ENCODE measurements at regions not wholly inside any gene's neighbourhood (a gene's known extent, or its start where the extent isn't known, plus 50 kb on each side); places are given as distances from the start of the nearest gene placed in this dataset.

GRCh38 chr7:72492461-72493065, 80.4 kb upstream of the CALN1 start:
- no peak for DNase-seq (ENCODE audit: low read depth)
- TF ChIP-seq CTCF (IDR thresholded peaks at IDR 0.05; ENCODE audit: insufficient read depth, low read depth, low read length): no peak
- no peaks in the 10 kb centered on the region for H3K27me3 ChIP-seq (ENCODE audit: control insufficient read depth, insufficient read depth, low read length)
- POLR2A ChIA-PET: no interaction called here
- no peak overlapping the region for H3K4me3 ChIP-seq (ENCODE audit: low read depth, low read length)
- no peaks in the 10 kb centered on the region for H3K36me3 ChIP-seq (ENCODE audit: control insufficient read depth, insufficient read depth, low read length)
- CTCF ChIA-PET: no interaction called here

DNA sequence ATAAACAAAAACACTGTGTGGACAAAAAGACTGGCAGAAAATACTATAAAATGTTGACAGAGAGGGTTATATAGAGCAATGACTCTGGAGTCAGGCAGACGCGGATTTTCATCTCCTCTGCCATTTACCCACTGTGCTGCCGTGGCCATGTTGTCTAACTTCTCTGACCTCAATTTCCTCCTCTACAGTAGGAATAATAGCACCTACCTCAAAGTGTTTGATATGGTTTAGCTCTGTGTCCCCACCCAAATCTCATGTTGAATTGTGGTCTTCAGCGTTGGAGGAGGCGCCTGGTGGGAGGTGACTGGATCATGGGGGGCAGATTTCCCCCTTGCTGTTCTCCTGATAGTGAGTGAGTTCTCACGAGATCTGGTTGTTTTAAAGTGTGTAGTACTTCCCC, 78.2 kb upstream of the CALN1 start:
- ChIA-PET POLR2A (no interaction called here), CTCF (no interaction called here)
- Histone ChIP-seq H3K27me3 (ENCODE audit: control insufficient read depth, insufficient read depth, low read length) (no peaks in the 10 kb centered on the region), H3K4me3 (ENCODE audit: low read depth, low read length) (no peak overlapping the region), H3K36me3 (ENCODE audit: control insufficient read depth, insufficient read depth, low read length) (no peaks in the 10 kb centered on the region)
- DNase-seq (ENCODE audit: low read depth): no peak
- no peak for TF ChIP-seq CTCF (IDR thresholded peaks at IDR 0.05; ENCODE audit: insufficient read depth, low read depth, low read length)

DNA sequence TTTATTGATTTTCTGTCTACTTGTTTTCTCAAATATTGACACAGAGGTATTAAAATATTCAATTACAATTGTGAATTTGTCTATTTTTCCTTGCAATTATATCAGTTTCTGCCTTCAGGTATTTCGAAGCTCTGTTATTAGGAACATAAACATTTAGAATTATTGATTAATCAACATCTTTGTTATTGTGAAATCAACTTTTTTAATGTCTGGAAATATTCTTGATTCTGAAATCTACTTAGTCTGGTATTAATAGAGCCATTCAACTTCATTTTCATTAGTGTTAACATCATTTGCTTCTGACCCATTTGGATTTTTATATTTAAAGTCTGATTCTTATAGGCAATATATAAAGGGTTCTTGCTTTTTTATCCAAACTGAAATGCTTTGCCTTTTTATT, 69.8 kb upstream of the CALN1 start:
- H3K36me3 ChIP-seq (ENCODE audit: control insufficient read depth, insufficient read depth, low read length): no peaks in the 10 kb centered on the region
- H3K4me3 ChIP-seq (ENCODE audit: low read depth, low read length): no peak overlapping the region
- no peaks in the 10 kb centered on the region for H3K27me3 ChIP-seq (ENCODE audit: control insufficient read depth, insufficient read depth, low read length)
- DNase-seq (ENCODE audit: low read depth): no peak
- ChIA-PET CTCF (no interaction called here), POLR2A (no interaction called here)
- TF ChIP-seq CTCF (IDR thresholded peaks at IDR 0.05; ENCODE audit: insufficient read depth, low read depth, low read length): no peak

DNA sequence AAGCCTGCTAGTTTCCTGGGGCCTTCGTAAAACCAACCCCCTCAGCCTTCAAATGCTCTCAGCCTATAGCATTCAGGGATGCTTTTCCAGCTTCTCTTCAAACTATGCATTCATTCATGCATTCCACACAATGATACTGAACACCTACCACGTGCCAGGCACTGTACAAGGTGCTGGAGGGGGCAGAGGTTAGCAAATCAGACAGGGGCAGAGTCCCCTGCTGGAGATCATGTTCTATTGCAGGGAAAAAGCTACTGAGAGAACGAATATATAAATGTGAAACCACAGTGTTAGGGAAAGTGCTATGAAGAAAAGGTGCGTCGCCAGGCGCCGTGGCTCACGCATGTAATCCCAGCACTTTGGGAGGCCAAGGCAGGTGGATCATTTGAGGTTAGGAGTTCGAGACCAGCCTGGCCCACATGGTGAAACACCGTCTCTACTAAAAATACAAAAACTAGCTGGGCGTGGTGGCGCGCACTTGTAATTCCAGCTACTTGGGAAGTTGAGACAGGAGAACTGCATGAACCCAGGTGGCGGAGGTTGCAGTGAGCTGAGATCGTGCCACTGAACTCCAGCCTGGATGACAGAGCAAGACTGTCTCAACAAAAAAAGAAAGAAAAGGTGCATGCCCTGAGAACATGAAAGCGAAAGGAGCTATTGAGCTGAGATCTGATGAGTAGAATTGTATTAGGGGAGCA, 64.6 kb upstream of the CALN1 start:
- Histone ChIP-seq H3K36me3 (ENCODE audit: control insufficient read depth, insufficient read depth, low read length) (no peaks in the 10 kb centered on the region), H3K4me3 (ENCODE audit: low read depth, low read length) (no peak overlapping the region), H3K27me3 (ENCODE audit: control insufficient read depth, insufficient read depth, low read length) (no peaks in the 10 kb centered on the region)
- DNase-seq (ENCODE audit: low read depth): no peak
- ChIA-PET CTCF (no interaction called here), POLR2A (no interaction called here)
- no peak for TF ChIP-seq CTCF (IDR thresholded peaks at IDR 0.05; ENCODE audit: insufficient read depth, low read depth, low read length)

GRCh38 chr7:72467237-72467636, 55.1 kb upstream of the CALN1 start:
- no peaks in the 10 kb centered on the region for H3K36me3 ChIP-seq (ENCODE audit: control insufficient read depth, insufficient read depth, low read length)
- no peak overlapping the region for H3K4me3 ChIP-seq (ENCODE audit: low read depth, low read length)
- POLR2A ChIA-PET: no interaction called here
- CTCF ChIA-PET: no interaction called here
- H3K27me3 ChIP-seq (ENCODE audit: control insufficient read depth, insufficient read depth, low read length): no peaks in the 10 kb centered on the region
- no peak for TF ChIP-seq CTCF (IDR thresholded peaks at IDR 0.05; ENCODE audit: insufficient read depth, low read depth, low read length)
- no peak for DNase-seq (ENCODE audit: low read depth)

All from BJ (cell line).